ENCODE measurements at regions not wholly inside any gene's neighbourhood (a gene's known extent, or its start where the extent isn't known, plus 50 kb on each side); places are given as distances from the start of the nearest gene placed in this dataset.

DNA sequence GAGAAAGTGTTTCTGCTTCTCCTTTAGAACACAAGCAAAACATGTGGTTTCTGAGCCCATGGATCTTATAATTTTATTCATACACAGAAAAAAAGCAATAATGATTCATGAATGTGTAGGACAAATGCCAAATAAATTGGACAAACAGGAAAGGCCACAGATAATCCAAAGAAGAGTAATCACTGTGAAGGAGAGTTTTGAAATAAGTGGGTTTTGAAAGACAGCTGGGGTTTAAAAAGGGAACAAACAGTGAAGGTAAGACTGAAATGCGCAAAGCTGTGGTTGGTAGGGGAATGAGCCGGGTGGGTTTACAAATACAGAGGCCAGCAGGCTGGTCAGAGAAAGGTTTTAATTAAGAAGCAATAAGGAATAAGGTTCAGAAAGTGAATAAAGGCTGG, 50.0 kb upstream of the MBOAT2 start:
- TF ChIP-seq, protein P1, sequence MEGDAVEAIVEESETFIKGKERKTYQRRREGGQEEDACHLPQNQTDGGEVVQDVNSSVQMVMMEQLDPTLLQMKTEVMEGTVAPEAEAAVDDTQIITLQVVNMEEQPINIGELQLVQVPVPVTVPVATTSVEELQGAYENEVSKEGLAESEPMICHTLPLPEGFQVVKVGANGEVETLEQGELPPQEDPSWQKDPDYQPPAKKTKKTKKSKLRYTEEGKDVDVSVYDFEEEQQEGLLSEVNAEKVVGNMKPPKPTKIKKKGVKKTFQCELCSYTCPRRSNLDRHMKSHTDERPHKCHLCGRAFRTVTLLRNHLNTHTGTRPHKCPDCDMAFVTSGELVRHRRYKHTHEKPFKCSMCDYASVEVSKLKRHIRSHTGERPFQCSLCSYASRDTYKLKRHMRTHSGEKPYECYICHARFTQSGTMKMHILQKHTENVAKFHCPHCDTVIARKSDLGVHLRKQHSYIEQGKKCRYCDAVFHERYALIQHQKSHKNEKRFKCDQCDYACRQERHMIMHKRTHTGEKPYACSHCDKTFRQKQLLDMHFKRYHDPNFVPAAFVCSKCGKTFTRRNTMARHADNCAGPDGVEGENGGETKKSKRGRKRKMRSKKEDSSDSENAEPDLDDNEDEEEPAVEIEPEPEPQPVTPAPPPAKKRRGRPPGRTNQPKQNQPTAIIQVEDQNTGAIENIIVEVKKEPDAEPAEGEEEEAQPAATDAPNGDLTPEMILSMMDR (conservative IDR thresholded peaks at IDR 0.05; ENCODE audit: low read depth, low read length) = no peak
- no peak for TF ChIP-seq EZH2 (IDR thresholded peaks at IDR 0.05; ENCODE audit: low read length, unreplicated experiment)

Data from PC-3 (cell line).